ENCODE measurements at regions not wholly inside any gene's neighbourhood (a gene's known extent, or its start where the extent isn't known, plus 50 kb on each side); places are given as distances from the start of the nearest gene placed in this dataset.
"Not testable (repeated sequence)": the region's sequence is repeated elsewhere in the genome, so short reads cannot be mapped to it uniquely, and the experiment has no call there.

GRCh38 chr14:27409944-27410343, 812.1 kb upstream of the NOVA1 start:
- DNase-seq: no peak

- no peak for DNase-seq
These were observed 813.1 kb upstream of the NOVA1 start for GRCh38 chr14:27410981-27411380.

GRCh38 chr14:27427796-27428195, 830.0 kb upstream of the NOVA1 start:
- DNase-seq: no peak

GRCh38 chr14:27435923-27436670, 838.3 kb upstream of the NOVA1 start:
- no peak for DNase-seq

GRCh38 chr14:27484633-27485032, 886.8 kb upstream of the NOVA1 start:
- no peak for DNase-seq

GRCh38 chr14:27485193-27485592, 887.4 kb upstream of the NOVA1 start:
- no peak for DNase-seq

GRCh38 chr14:27506272-27506671, 908.4 kb upstream of the NOVA1 start:
- DNase-seq: no peak

- no peak for DNase-seq
These were observed 930.5 kb upstream of the NOVA1 start for GRCh38 chr14:27528328-27528727.

GRCh38 chr14:27536748-27537147, 938.9 kb upstream of the NOVA1 start:
- DNase-seq: no peak

GRCh38 chr14:27546111-27546510, 948.3 kb upstream of the NOVA1 start:
- DNase-seq: no peak

GRCh38 chr14:27553790-27554189, 956.0 kb upstream of the NOVA1 start:
- no peak for DNase-seq

- DNase-seq: no peak
These were observed 959.6 kb upstream of the NOVA1 start for GRCh38 chr14:27557445-27557844.

GRCh38 chr14:27559848-27560247, 962.0 kb upstream of the NOVA1 start:
- no peak for DNase-seq

GRCh38 chr14:27566843-27567382, 969.1 kb upstream of the NOVA1 start:
- DNase-seq: no peak

- DNase-seq: no peak
These were observed 975.2 kb upstream of the NOVA1 start for GRCh38 chr14:27573018-27573417.

- DNase-seq: no peak
These were observed 989.3 kb upstream of the NOVA1 start for GRCh38 chr14:27587103-27587502.

GRCh38 chr14:27605282-27605681, 1007.4 kb upstream of the NOVA1 start:
- no peak for DNase-seq

- no peak for DNase-seq
These were observed 1010.5 kb upstream of the NOVA1 start for GRCh38 chr14:27608377-27608776.

- no peak for DNase-seq
These were observed 1014.3 kb upstream of the NOVA1 start for GRCh38 chr14:27612121-27612520.

- DNase-seq: no peak
These were observed 1015.3 kb upstream of the NOVA1 start for GRCh38 chr14:27613102-27613501.

- no peak for DNase-seq
These were observed 1025.9 kb upstream of the NOVA1 start for GRCh38 chr14:27623782-27624181.

- no peak for DNase-seq
These were observed 1036.5 kb upstream of the NOVA1 start for GRCh38 chr14:27634056-27634970.

GRCh38 chr14:27640688-27641087, 1042.9 kb upstream of the NOVA1 start:
- not testable (repeated sequence) for DNase-seq
